ENCODE measurements at regions not wholly inside any gene's neighbourhood (a gene's known extent, or its start where the extent isn't known, plus 50 kb on each side); places are given as distances from the start of the nearest gene placed in this dataset.

- no peaks in the 10 kb centered on the region for H3K79me2 ChIP-seq (ENCODE audit: low read length)
- no peak overlapping the region for H3K27ac ChIP-seq (ENCODE audit: low read length)
- no peak overlapping the region for H3K9ac ChIP-seq (ENCODE audit: low read length)
- no peak for TF ChIP-seq EZH2phosphoT487 (IDR thresholded peaks at IDR 0.05; ENCODE audit: low read length)
- TF ChIP-seq EZH2 (optimal IDR thresholded peaks at IDR 0.05; ENCODE audit: low read depth, low read length): no peak
- no peak for TF ChIP-seq CTCF (IDR thresholded peaks at IDR 0.05; ENCODE audit: low read length)
- no peaks in the 10 kb centered on the region for H3K36me3 ChIP-seq (replicated peaks; ENCODE audit: insufficient read depth, low read length)
- no peaks in the 10 kb centered on the region for H3F3A ChIP-seq (ENCODE audit: insufficient read depth, low read length)
- no peak overlapping the region for H3K4me2 ChIP-seq (ENCODE audit: low read depth, low read length)
- H3K4me1 ChIP-seq (ENCODE audit: low read length): no peaks in the 10 kb centered on the region
- no peak overlapping the region for H3K4me3 ChIP-seq (ENCODE audit: low read length)
- H3K9me3 ChIP-seq (replicated peaks; ENCODE audit: insufficient read depth, low read length): no peaks in the 10 kb centered on the region
- no peak overlapping the region for H2AFZ ChIP-seq (ENCODE audit: low read length)
- H4K20me1 ChIP-seq (ENCODE audit: insufficient read depth, low read length): no peaks in the 10 kb centered on the region
- H3K9me2 ChIP-seq (replicated peaks; ENCODE audit: insufficient read depth, low read length): no peaks in the 10 kb centered on the region
- no peak for DNase-seq
- H3K27me3 ChIP-seq (replicated peaks; ENCODE audit: insufficient read depth, low read length): no peaks in the 10 kb centered on the region
These were observed 89.1 kb upstream of the BOD1 start for GRCh38 chr5:173705512-173706044.

- H3K27me3 ChIP-seq (replicated peaks; ENCODE audit: insufficient read depth, low read length): no peaks in the 10 kb centered on the region
- H2AFZ ChIP-seq (ENCODE audit: low read length): no peak overlapping the region
- no peaks in the 10 kb centered on the region for H3F3A ChIP-seq (ENCODE audit: insufficient read depth, low read length)
- H3K9me3 ChIP-seq (replicated peaks; ENCODE audit: insufficient read depth, low read length): no peaks in the 10 kb centered on the region
- no peaks in the 10 kb centered on the region for H3K9me2 ChIP-seq (replicated peaks; ENCODE audit: insufficient read depth, low read length)
- H4K20me1 ChIP-seq (ENCODE audit: insufficient read depth, low read length): no peaks in the 10 kb centered on the region
- H3K79me2 ChIP-seq (ENCODE audit: low read length): no peaks in the 10 kb centered on the region
- H3K36me3 ChIP-seq (replicated peaks; ENCODE audit: insufficient read depth, low read length): no peaks in the 10 kb centered on the region
- no peak overlapping the region for H3K27ac ChIP-seq (ENCODE audit: low read length)
- no peak for TF ChIP-seq EZH2phosphoT487 (IDR thresholded peaks at IDR 0.05; ENCODE audit: low read length)
- no peak for TF ChIP-seq CTCF (IDR thresholded peaks at IDR 0.05; ENCODE audit: low read length)
- no peak for TF ChIP-seq EZH2 (optimal IDR thresholded peaks at IDR 0.05; ENCODE audit: low read depth, low read length)
- no peaks in the 10 kb centered on the region for H3K4me1 ChIP-seq (ENCODE audit: low read length)
- DNase-seq: no peak
- no peak overlapping the region for H3K4me3 ChIP-seq (ENCODE audit: low read length)
- no peak overlapping the region for H3K4me2 ChIP-seq (ENCODE audit: low read depth, low read length)
- no peak overlapping the region for H3K9ac ChIP-seq (ENCODE audit: low read length)
These were observed 90.2 kb upstream of the BOD1 start for GRCh38 chr5:173706700-173707099.

- Histone ChIP-seq H3K79me2 (ENCODE audit: low read length) (no peaks in the 10 kb centered on the region), H2AFZ (ENCODE audit: low read length) (no peak overlapping the region), H3K9ac (ENCODE audit: low read length) (no peak overlapping the region), H3K36me3 (replicated peaks; ENCODE audit: insufficient read depth, low read length) (no peaks in the 10 kb centered on the region), H3K27ac (ENCODE audit: low read length) (no peak overlapping the region), H3K27me3 (replicated peaks; ENCODE audit: insufficient read depth, low read length) (no peaks in the 10 kb centered on the region), H3K9me3 (replicated peaks; ENCODE audit: insufficient read depth, low read length) (no peaks in the 10 kb centered on the region), H3K4me3 (ENCODE audit: low read length) (no peak overlapping the region), H3K4me1 (ENCODE audit: low read length) (no peaks in the 10 kb centered on the region), H3F3A (ENCODE audit: insufficient read depth, low read length) (no peaks in the 10 kb centered on the region), H4K20me1 (ENCODE audit: insufficient read depth, low read length) (no peaks in the 10 kb centered on the region), H3K9me2 (replicated peaks; ENCODE audit: insufficient read depth, low read length) (no peaks in the 10 kb centered on the region), H3K4me2 (ENCODE audit: low read depth, low read length) (no peak overlapping the region)
- DNase-seq: no peak
- TF ChIP-seq CTCF (IDR thresholded peaks at IDR 0.05; ENCODE audit: low read length): no peak
- no peak for TF ChIP-seq EZH2 (optimal IDR thresholded peaks at IDR 0.05; ENCODE audit: low read depth, low read length)
- no peak for TF ChIP-seq EZH2phosphoT487 (IDR thresholded peaks at IDR 0.05; ENCODE audit: low read length)
These were observed 90.9 kb upstream of the BOD1 start for GRCh38 chr5:173707392-173707791.
